ENCODE measurements at regions not wholly inside any gene's neighbourhood (a gene's known extent, or its start where the extent isn't known, plus 50 kb on each side); places are given as distances from the start of the nearest gene placed in this dataset.

DNA sequence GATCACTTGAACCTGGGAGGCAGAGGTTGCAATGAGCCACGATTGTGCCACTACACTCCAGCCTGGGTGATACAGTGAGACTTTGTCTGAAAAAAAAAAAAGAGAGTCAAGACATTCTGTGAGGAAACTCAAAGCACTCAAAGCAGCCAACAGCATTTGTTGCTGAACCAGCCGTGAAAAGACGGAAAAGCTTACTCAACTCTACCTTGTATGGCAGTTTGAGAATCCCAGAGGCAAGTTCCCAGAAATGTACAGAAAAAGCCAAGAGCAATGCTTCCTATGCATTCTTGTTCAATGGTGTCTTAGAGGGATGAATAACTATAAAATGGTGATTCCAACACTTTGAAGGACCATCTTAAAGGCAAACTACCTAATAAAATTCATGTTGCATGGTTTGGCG is 170.2 kb downstream of the HSD17B3 start:
- Histone ChIP-seq H2AFZ (ENCODE audit: low read depth, low read length) (no peak overlapping the region), H3K4me2 (ENCODE audit: insufficient read depth, low read length) (no peak overlapping the region), H3K27me3 (ENCODE audit: insufficient read depth, low read length, poor library complexity) (peaks cover 13% of the 10 kb centered on the region), H3K9me3 (ENCODE audit: insufficient read depth, low read length, severe bottlenecking) (no peaks in the 10 kb centered on the region), H3K27ac (ENCODE audit: low read length) (no peak overlapping the region), H3K4me3 (ENCODE audit: low read depth in 1 of 2, low read length in 2 of 2) (no peak overlapping the region), H3K4me1 (ENCODE audit: insufficient read depth, low read length) (no peaks in the 10 kb centered on the region), H3K9ac (ENCODE audit: low read depth, low read length) (no peak overlapping the region), H3K79me2 (ENCODE audit: insufficient read depth, low read length) (no peaks in the 10 kb centered on the region), H3K36me3 (ENCODE audit: insufficient read depth, low read length) (no peaks in the 10 kb centered on the region), H4K20me1 (ENCODE audit: insufficient read depth, low read length) (no peaks in the 10 kb centered on the region)
- ATAC-seq (ENCODE audit: insufficient read depth, low read depth) (no peak), DNase-seq (no peak)
- no peak for TF ChIP-seq EZH2 (IDR thresholded peaks at IDR 0.05; ENCODE audit: borderline replicate concordance, low read depth, low read length, severe bottlenecking)
- TF ChIP-seq, protein P1, sequence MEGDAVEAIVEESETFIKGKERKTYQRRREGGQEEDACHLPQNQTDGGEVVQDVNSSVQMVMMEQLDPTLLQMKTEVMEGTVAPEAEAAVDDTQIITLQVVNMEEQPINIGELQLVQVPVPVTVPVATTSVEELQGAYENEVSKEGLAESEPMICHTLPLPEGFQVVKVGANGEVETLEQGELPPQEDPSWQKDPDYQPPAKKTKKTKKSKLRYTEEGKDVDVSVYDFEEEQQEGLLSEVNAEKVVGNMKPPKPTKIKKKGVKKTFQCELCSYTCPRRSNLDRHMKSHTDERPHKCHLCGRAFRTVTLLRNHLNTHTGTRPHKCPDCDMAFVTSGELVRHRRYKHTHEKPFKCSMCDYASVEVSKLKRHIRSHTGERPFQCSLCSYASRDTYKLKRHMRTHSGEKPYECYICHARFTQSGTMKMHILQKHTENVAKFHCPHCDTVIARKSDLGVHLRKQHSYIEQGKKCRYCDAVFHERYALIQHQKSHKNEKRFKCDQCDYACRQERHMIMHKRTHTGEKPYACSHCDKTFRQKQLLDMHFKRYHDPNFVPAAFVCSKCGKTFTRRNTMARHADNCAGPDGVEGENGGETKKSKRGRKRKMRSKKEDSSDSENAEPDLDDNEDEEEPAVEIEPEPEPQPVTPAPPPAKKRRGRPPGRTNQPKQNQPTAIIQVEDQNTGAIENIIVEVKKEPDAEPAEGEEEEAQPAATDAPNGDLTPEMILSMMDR (IDR thresholded peaks at IDR 0.05; ENCODE audit: borderline replicate concordance, extremely low read depth, low read length, poor library complexity, severe bottlenecking), result no peak

DNA sequence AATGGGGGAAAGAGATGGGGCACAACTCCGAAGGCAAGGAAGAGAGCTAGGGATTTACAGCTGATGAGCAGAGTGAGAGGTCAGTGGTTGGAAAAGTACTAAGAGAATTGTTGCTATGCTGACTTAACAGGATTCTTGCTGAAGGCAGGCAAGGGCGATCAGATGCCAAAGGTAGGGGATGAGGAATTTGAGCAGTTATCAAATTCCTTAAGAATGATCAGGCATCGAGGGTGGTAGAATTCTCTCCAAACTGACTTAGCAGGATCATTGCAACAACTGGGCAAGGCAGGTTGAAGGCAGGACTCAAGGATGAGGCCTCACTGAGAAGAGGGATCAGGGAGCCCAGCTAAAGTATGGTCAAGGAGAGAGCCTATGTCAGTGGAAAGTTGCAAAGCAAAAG is 171.0 kb downstream of the HSD17B3 start:
- H3K9ac ChIP-seq (ENCODE audit: low read depth, low read length), result no peak overlapping the region
- H3K27me3 ChIP-seq (ENCODE audit: insufficient read depth, low read length, poor library complexity), result peaks cover 13% of the 10 kb centered on the region
- TF ChIP-seq EZH2 (IDR thresholded peaks at IDR 0.05; ENCODE audit: borderline replicate concordance, low read depth, low read length, severe bottlenecking), result no peak
- TF ChIP-seq, protein P1 (IDR thresholded peaks at IDR 0.05; ENCODE audit: borderline replicate concordance, extremely low read depth, low read length, poor library complexity, severe bottlenecking), result no peak

DNA sequence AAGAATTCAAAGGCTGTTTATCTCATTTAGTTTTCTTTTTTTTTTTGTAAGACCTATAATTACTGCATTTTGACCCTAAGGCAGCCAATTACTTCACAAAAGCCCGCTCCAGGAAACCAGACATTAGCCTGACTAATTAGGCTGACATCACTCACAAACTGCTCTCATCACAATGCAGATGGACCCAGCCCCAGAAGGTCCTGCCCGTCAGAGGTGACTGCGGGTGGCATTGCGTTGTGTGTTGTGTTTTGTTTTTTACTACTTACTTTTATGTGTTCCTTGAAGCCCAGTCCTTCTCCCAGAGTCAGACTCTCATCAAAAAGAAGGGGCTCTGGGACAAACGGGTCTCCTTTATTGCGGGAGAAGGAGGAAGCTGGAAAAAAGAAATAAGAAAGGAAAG is 172.2 kb downstream of the HSD17B3 start:
- H3K9me3 ChIP-seq (ENCODE audit: insufficient read depth, low read length, severe bottlenecking), result no peaks in the 10 kb centered on the region
- no peak for TF ChIP-seq EZH2 (IDR thresholded peaks at IDR 0.05; ENCODE audit: borderline replicate concordance, low read depth, low read length, severe bottlenecking)
- TF ChIP-seq, protein P1 (IDR thresholded peaks at IDR 0.05; ENCODE audit: borderline replicate concordance, extremely low read depth, low read length, poor library complexity, severe bottlenecking), result no peak
- no peaks in the 10 kb centered on the region for H3K4me1 ChIP-seq (ENCODE audit: insufficient read depth, low read length)
- DNase-seq, result no peak
- H3K4me2 ChIP-seq (ENCODE audit: insufficient read depth, low read length), result no peak overlapping the region
- no peaks in the 10 kb centered on the region for H3K36me3 ChIP-seq (ENCODE audit: insufficient read depth, low read length)
- H3K27me3 ChIP-seq (ENCODE audit: insufficient read depth, low read length, poor library complexity), result peaks cover 7% of the 10 kb centered on the region
- ATAC-seq (ENCODE audit: insufficient read depth, low read depth), result no peak
- no peak overlapping the region for H3K9ac ChIP-seq (ENCODE audit: low read depth, low read length)
- no peaks in the 10 kb centered on the region for H3K79me2 ChIP-seq (ENCODE audit: insufficient read depth, low read length)
- no peaks in the 10 kb centered on the region for H4K20me1 ChIP-seq (ENCODE audit: insufficient read depth, low read length)
- H2AFZ ChIP-seq (ENCODE audit: low read depth, low read length), result no peak overlapping the region
- no peak overlapping the region for H3K4me3 ChIP-seq (ENCODE audit: low read depth in 1 of 2, low read length in 2 of 2)
- no peak overlapping the region for H3K27ac ChIP-seq (ENCODE audit: low read length)

More for the DNA sequence above, 171.0 kb downstream of the HSD17B3 start:
- H4K20me1 ChIP-seq (ENCODE audit: insufficient read depth, low read length), result no peaks in the 10 kb centered on the region
- no peaks in the 10 kb centered on the region for H3K79me2 ChIP-seq (ENCODE audit: insufficient read depth, low read length)
- no peaks in the 10 kb centered on the region for H3K9me3 ChIP-seq (ENCODE audit: insufficient read depth, low read length, severe bottlenecking)
- ATAC-seq (ENCODE audit: insufficient read depth, low read depth) (no peak), DNase-seq (no peak)
- H3K36me3 ChIP-seq (ENCODE audit: insufficient read depth, low read length), result no peaks in the 10 kb centered on the region
- no peak overlapping the region for H3K4me3 ChIP-seq (ENCODE audit: low read depth in 1 of 2, low read length in 2 of 2)
- no peak overlapping the region for H2AFZ ChIP-seq (ENCODE audit: low read depth, low read length)
- H3K27ac ChIP-seq (ENCODE audit: low read length), result no peak overlapping the region
- no peak overlapping the region for H3K4me2 ChIP-seq (ENCODE audit: insufficient read depth, low read length)
- H3K4me1 ChIP-seq (ENCODE audit: insufficient read depth, low read length), result no peaks in the 10 kb centered on the region

DNA sequence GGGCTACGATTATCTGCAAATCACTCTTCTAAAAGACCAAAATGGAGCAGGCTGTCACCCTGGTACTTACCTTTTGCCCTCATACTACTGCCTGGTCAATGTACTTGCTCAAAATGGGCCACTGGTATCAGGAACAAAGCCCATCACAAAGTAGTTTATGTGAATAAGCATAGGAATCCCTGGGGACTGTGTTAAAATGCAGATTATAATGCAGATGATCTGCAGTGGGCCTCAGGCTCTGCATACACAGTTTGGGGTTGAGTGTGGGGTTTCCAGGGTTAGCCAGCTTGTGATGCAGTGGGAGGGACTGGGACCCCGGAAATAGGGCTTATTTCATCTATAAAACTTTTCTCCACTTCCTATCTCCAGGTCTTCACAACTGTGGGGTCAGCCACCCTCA is 173.1 kb downstream of the HSD17B3 start:
- Histone ChIP-seq H3K4me3 (ENCODE audit: low read depth in 1 of 2, low read length in 2 of 2) (no peak overlapping the region), H3K36me3 (ENCODE audit: insufficient read depth, low read length) (no peaks in the 10 kb centered on the region), H3K9me3 (ENCODE audit: insufficient read depth, low read length, severe bottlenecking) (no peaks in the 10 kb centered on the region), H3K9ac (ENCODE audit: low read depth, low read length) (no peak overlapping the region), H3K79me2 (ENCODE audit: insufficient read depth, low read length) (no peaks in the 10 kb centered on the region), H3K4me1 (ENCODE audit: insufficient read depth, low read length) (no peaks in the 10 kb centered on the region), H2AFZ (ENCODE audit: low read depth, low read length) (no peak overlapping the region; the same call in 1 of the 2 replicates), H3K27ac (ENCODE audit: low read length) (no peak overlapping the region), H4K20me1 (ENCODE audit: insufficient read depth, low read length) (no peaks in the 10 kb centered on the region), H3K4me2 (ENCODE audit: insufficient read depth, low read length) (no peak overlapping the region), H3K27me3 (ENCODE audit: insufficient read depth, low read length, poor library complexity) (peaks cover 7% of the 10 kb centered on the region)
- DNase-seq (no peak), ATAC-seq (ENCODE audit: insufficient read depth, low read depth) (no peak)
- TF ChIP-seq, protein P1 (IDR thresholded peaks at IDR 0.05; ENCODE audit: borderline replicate concordance, extremely low read depth, low read length, poor library complexity, severe bottlenecking), result no peak
- no peak for TF ChIP-seq EZH2 (IDR thresholded peaks at IDR 0.05; ENCODE audit: borderline replicate concordance, low read depth, low read length, severe bottlenecking)

Data from DND-41 (cell line).